ENCODE measurements at regions not wholly inside any gene's neighbourhood (a gene's known extent, or its start where the extent isn't known, plus 50 kb on each side); places are given as distances from the start of the nearest gene placed in this dataset.

DNA sequence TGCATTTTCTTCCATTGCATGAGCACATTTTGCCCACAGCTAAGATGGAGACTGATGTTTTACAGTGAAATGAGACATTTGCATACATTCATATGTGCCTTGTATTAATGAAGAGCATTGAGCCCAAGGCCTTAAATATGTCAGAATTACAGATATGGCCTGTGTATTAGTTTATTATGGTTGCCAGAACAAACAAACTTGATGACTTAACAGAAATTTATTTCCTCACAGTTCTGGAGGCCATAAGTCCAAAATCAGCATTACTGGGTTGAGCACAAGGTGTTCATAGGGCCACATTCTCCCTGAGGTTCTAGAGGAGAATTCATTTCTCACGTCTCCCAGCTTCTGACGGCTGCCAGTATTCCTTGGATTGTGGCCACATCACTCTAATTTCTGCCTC is 302.6 kb upstream of the TGFBR2 start:
- TF ChIP-seq POLR2A (IDR thresholded peaks at IDR 0.05): no peak
- TF ChIP-seq, protein P1, sequence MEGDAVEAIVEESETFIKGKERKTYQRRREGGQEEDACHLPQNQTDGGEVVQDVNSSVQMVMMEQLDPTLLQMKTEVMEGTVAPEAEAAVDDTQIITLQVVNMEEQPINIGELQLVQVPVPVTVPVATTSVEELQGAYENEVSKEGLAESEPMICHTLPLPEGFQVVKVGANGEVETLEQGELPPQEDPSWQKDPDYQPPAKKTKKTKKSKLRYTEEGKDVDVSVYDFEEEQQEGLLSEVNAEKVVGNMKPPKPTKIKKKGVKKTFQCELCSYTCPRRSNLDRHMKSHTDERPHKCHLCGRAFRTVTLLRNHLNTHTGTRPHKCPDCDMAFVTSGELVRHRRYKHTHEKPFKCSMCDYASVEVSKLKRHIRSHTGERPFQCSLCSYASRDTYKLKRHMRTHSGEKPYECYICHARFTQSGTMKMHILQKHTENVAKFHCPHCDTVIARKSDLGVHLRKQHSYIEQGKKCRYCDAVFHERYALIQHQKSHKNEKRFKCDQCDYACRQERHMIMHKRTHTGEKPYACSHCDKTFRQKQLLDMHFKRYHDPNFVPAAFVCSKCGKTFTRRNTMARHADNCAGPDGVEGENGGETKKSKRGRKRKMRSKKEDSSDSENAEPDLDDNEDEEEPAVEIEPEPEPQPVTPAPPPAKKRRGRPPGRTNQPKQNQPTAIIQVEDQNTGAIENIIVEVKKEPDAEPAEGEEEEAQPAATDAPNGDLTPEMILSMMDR (IDR thresholded peaks at IDR 0.05): no peak

Measured in Peyer's patch (tissue), 4 donors.